RWPE1 (cell line): ENCODE measurements at regions not wholly inside any gene's neighbourhood (a gene's known extent, or its start where the extent isn't known, plus 50 kb on each side); places are given as distances from the start of the nearest gene placed in this dataset.

Source experiments
- CTCF ChIA-PET: fragments of 350-600 bp; sonication (Branson Sonifier 250); formaldehyde crosslinking; extraction: SDS; loops from one replicate; lab custom pipeline; 2021; lab: Yijun Ruan, JAX
- POLR2A ChIA-PET: fragments of 400-600 bp; formaldehyde crosslinking; extraction: SDS; loops from one replicate; lab custom pipeline; 2020; ENCODE audit warnings: antibody characterized with exemption; ENCODE audit not compliant: low non-redundant PET; lab: Yijun Ruan, JAX
- DNase-seq: peaks from one replicate; pipeline ENCODE4 v3.0.0; 2012; ENCODE audit warnings: low spot score
- H3K27ac ChIP-seq: fragments of 450-650 bp; 2 replicates; pipeline ENCODE4 v1.5.1; 2017
- TF ChIP-seq, protein P1 (sequence below): fragments of 450-650 bp; conservative IDR thresholded peaks from 2 replicates; pipeline ENCODE4 v1.5.1; 2017; ENCODE audit warnings: low read depth, mild to moderate bottlenecking

DNA sequence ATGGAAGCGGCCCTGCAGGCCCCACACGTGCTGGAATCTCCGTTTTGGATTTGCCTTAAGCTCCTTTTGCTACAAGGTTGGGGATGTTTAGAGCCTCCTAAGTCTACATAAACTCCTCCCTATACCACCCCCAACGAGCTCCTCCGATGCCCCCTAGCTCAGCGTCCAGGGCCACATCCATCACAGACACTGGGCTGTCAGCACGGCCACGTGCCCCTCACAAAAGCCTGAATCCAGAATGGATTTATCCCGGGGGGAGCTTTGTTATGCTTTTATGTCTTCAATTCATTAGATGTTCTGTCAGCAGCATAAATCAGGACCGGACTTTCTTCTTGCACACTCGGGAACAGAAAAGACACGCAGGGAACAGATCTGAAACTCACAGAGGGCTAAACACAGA lies 52.6 kb upstream of the CD82 start:
- TF ChIP-seq, protein P1, sequence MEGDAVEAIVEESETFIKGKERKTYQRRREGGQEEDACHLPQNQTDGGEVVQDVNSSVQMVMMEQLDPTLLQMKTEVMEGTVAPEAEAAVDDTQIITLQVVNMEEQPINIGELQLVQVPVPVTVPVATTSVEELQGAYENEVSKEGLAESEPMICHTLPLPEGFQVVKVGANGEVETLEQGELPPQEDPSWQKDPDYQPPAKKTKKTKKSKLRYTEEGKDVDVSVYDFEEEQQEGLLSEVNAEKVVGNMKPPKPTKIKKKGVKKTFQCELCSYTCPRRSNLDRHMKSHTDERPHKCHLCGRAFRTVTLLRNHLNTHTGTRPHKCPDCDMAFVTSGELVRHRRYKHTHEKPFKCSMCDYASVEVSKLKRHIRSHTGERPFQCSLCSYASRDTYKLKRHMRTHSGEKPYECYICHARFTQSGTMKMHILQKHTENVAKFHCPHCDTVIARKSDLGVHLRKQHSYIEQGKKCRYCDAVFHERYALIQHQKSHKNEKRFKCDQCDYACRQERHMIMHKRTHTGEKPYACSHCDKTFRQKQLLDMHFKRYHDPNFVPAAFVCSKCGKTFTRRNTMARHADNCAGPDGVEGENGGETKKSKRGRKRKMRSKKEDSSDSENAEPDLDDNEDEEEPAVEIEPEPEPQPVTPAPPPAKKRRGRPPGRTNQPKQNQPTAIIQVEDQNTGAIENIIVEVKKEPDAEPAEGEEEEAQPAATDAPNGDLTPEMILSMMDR: no peak
- ChIA-PET POLR2A (no interaction called here), CTCF (interaction anchor here (0.6 kb wide), 1 partner anchor 254 kb away, joined by 3 read pairs; no protein-coding TSS in a partner anchor)
- no peak overlapping the region for H3K27ac ChIP-seq
- DNase-seq: no peak

DNA sequence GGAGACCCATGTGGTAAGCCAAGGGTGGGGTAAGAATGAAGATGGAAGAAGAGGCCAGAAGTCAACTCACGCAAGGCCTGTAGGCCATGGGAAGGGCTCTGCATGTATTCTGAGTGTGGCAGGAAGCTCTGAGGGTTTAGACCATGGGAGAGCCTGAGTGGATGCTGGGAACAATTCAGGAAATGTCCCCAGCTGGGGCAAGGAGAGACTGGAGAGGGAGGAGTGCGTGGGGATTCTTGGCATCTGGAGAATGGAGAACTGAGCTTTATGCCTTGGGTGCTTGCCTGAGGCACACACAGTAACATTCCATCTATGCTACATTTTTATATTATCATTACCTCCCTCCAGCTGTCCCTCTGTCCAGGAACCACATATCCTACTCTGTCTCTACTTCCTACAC lies 50.4 kb upstream of the CD82 start:
- H3K27ac ChIP-seq: no peak overlapping the region
- POLR2A ChIA-PET: no interaction called here
- DNase-seq: no peak
- CTCF ChIA-PET: no interaction called here
- TF ChIP-seq, protein P1: no peak
